Activated CD4-positive, alpha-beta T cell treated with anti-CD3 and anti-CD28 coated beads for 1 hour (primary cell): ENCODE measurements at regions not wholly inside any gene's neighbourhood (a gene's known extent, or its start where the extent isn't known, plus 50 kb on each side); places are given as distances from the start of the nearest gene placed in this dataset.
"Not testable (repeated sequence)": the region's sequence is repeated elsewhere in the genome, so short reads cannot be mapped to it uniquely, and the experiment has no call there.

Experiments
- DNase-seq: peaks from one replicate; pipeline ENCODE4 v3.0.0-alpha.2; 2020

GRCh38 chr6:11318835-11319813 is 86.7 kb upstream of the NEDD9 start:
- no peak for DNase-seq

DNA sequence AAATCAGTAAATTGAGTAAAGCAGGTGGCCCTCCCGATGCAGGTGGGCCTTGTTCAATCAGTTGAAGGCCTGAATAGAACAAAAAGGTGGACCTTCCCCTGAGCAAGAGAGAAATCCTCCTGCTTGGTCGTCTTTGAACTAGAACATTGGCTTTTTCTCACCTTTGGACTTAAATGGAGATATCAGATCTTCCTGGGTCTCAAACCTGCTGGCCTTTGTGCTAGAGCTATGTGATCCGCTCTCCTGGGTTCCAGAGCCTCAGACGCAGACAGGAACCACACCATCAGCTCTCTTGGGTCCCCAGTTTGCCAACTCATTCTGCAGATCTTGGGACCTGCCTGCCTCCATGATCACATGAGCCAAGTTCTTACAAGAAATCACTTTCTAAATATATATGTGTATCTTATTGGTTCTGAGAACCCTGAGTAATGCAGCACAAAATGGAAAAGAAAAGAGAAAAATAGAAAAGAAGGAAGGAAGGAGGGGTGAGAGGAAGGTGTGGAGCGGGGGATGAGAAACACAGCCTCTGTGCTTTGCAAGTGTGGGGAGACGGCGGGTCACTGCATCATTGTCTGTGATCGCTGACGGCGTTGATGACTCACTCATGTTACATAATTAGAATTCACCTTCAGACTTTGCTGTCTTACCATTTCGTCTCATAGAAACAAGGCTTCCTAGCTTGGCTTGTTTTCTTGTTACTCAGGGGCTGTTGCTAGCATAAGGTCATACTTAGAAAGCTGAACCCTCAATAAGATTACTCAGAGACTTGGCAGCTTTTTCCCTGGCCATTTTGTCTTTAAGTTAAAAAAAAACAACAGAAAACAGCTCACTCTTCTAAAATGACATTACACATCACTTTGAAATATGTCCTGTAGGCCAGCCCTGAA is 85.7 kb upstream of the NEDD9 start:
- peak; percentile 49 for DNase-seq

GRCh38 chr6:11315743-11316437 is 83.4 kb upstream of the NEDD9 start:
- DNase-seq = no peak

DNA sequence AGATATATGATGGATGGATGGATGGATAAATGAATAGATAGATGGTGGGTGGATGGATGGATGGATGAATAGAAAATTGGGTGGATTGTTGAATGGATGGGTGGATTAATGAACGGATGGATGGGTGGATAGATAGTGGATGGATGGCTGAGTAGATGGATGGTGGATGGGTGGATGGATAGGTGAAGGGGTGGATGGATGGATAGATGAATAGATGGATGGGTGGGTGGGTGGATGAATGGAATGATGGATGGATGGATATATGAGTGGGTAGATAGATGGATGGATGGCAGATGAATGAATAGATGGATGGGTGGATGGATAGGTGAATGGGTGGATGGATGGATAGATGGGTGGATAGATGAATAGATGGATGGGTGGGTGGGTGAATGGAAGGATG is 80.7 kb upstream of the NEDD9 start:
- DNase-seq = no peak

- DNase-seq = no peak
Measured at GRCh38 chr6:11311970-11312369, 79.5 kb upstream of the NEDD9 start.

- no peak for DNase-seq
Measured at GRCh38 chr6:11309947-11310665, 77.6 kb upstream of the NEDD9 start.

- DNase-seq = no peak
Measured at GRCh38 chr6:11307226-11307625, 74.8 kb upstream of the NEDD9 start.

- no peak for DNase-seq
Measured at GRCh38 chr6:11304946-11305345, 72.5 kb upstream of the NEDD9 start.

GRCh38 chr6:11299876-11300428 is 67.5 kb upstream of the NEDD9 start:
- not testable (repeated sequence) for DNase-seq

DNA sequence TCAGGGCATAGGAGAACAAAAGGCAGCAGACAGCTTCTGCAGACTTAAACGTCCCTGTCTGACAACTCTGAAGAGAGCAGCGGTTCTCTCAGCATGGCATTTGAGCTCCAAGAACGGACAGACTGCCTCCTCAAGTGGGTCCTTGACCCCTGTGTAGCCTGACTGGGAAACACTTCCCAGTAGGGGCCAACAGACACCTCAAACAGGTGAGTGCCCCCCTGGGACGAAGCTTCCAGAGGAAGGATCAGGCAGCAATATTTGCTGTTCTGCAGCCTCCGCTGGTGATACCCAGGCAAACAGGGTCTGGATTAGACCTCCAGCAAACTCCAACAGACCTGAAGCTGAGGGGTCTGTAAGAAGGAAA is 66.9 kb upstream of the NEDD9 start:
- not testable (repeated sequence) for DNase-seq

DNA sequence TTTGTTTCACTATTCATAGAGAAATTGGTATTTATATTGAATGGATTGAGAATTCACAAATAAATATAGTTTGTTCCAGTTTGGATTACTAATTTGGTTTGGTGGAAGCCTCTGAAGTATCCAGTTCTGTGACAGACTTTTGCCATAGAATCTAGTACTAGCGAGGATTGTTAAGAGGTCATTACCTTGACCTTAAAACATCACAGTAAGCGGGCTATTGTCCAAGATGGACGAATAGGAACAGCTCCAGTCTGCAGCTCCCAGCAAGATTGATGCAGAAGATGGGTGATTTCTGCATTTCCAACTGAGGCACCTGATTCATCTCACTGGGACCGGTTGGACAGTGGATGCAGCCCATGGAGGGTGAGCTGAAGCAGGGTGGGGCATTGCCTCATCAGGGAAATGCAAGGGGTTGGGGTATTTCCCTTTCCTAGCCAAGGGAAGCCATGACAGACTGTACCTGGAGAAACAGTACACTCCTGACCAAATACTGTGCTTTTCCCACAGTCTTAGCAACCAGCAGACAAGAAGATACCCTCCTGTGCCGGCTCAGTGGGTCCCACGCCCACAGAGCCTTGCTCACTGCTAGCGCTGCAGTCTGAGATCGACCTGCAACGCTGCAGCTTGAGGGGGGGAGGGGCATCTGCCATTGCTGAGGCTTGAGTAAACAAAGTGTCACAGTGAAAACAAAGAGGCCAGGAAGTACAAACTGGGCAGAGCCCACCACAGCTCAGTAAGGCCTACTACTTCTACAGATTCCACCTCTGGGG is 66.4 kb upstream of the NEDD9 start:
- DNase-seq = no peak

- DNase-seq = no peak
Measured at GRCh38 chr6:11297376-11297729, 64.9 kb upstream of the NEDD9 start.

DNA sequence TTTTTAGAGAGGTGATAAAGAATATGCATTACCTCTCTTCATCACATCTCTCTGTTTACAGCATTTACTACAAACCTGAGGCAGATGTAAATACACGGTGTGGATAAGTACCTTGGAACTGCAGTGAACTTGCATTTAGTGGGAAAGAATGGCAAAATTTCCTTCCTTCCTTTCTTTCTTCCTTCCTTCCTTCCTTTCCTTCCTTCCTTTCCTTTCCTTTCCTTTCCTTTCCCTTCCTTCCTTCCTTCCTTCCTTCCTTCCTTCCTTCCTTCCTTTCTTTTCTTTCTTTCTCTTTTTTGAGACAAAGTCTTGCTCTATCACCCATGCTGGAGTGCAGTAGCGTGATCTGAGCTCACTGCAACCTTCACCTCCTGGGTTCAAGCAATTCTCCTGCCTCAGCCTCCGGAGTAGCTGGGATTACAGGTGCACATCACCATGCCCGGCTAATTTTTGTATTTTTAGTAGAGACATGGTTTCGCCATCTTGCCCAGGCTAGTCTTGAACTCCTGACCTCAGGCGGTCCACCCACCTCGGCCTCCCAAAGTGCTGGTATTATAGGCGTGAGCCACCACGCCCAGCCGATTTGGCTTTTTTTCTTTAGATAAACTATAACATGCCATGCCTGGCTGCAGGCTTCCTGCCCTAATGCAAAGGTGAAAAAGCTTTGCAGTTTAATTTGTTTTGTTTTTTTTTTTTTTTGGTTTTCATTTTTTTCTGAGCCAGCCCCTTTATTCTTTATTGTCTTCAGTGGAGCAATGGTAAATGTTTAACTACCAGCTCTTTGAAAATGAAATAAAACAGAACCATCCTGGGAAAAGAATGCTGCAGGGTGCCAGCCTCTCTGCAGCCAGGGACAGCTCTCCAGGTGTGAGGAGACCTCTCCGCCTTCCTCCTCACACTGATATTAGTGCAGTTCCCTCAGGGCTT is 64.2 kb upstream of the NEDD9 start:
- DNase-seq = no peak

DNA sequence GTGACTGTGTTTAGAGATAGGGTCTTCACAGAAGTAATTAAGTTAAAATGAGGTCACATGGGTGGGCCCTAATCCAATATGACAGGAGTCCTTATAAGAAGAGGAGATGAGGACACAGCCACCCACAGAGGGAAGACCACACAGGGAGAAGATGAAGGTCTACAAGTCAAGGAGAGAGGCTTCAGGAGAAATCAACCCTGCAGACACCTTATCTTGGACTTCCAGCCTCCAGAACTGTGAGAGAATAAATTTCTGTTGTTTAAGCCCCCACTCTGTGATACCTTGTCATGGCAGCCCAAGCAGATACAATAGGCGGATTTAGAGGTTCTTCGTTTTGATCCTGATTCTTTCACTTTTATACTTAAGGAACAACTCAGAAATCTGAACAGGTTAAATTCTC is 63.5 kb upstream of the NEDD9 start:
- no peak for DNase-seq

DNA sequence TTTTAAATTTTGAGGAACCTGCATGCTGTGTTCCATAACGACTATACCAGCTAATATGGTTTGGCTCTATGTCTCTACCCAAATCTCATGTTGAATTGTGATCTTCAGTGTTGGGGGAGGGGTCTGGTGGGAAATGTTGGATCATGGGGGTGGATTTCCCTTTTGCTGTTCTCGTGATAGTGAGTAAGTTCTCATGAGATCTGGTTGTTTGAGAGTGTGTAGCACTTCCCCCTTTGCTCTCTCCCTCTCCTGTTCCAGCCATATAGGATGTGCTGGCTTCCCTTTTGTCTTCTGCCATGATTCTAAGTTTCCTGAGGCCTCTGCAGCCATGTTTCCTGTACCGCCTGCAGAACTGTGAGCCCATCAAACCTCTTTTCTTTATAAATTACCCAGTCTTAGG is 61.8 kb upstream of the NEDD9 start:
- no peak for DNase-seq

- DNase-seq = no peak
Measured at GRCh38 chr6:11292594-11293236, 60.2 kb upstream of the NEDD9 start.

GRCh38 chr6:11292091-11292490 is 59.6 kb upstream of the NEDD9 start:
- no peak for DNase-seq

DNA sequence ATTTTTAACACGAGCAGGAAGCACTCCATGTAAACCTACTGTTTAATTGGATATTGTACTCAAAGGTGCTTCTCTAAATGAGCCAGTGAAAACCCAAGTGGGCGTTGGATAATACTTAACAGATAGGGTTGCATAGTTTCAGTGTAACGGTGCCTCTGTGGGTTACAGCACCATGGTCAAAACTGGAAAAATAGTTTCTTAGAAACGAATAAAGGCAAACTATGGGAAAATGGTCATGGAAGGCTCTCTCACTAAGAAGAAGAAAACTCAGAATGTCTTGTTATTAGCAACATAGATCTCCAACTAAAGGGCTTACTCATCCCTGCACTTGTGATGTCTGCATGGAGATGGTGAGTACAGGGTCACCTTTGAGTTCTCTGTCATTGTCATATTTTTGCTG is 59.1 kb upstream of the NEDD9 start:
- no peak for DNase-seq

DNA sequence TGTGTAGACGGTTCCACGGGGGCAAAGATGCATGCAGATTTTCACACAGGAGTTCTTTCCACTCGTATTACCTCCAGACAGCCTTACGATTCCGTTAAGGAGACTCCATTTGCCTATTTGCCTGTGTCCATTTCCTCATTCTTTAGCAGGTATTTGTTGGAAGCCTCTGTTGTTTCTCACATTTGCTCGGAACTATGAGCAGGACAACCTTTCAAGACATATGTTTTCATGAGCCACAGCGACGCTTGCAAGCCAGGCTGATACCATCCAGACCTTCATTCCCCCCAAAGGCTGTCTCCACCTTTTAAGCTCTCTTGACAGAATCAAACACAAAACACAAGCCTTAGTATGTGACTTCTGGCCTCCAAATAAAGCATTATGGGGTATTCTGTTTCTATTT is 57.6 kb upstream of the NEDD9 start:
- DNase-seq = no peak

DNA sequence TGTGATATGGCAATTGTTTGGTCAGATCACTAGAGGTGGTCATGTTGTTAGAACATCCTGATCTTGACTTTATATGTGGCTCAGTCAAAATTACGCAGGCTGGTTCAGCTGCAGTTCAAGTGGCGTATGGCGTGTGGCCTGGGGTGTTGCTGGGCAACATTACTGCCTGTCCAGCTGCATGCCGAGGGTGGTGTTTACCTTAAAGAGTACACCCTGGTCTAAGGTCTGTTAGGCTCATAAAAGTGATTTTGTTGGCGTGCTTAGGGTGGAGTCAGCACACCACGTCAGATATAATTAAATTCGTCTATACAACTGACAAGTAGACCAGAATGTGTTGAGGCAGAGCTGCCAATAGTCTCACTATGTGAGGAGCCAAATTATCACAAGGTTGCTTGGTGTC is 55.6 kb upstream of the NEDD9 start:
- DNase-seq = no peak
